Breast epithelium (tissue), 3 donors: ENCODE measurements at regions not wholly inside any gene's neighbourhood (a gene's known extent, or its start where the extent isn't known, plus 50 kb on each side); places are given as distances from the start of the nearest gene placed in this dataset.

Source experiments
- POLR2A ChIP-seq: fragments of 450-650 bp; IDR thresholded peaks from one replicate; pipeline ENCODE4 v1.6.1; 2016; ENCODE audit warnings: antibody characterized with exemption, mild to moderate bottlenecking, moderate library complexity
- POLR2AphosphoS5 ChIP-seq, 3 donors: sonication (generic); formaldehyde crosslinking; IDR thresholded peaks; one replicate each; pipeline ENCODE4 v1.6.1; 2017; ENCODE audit warnings: antibody characterized with exemption in 3 of 3
- TF ChIP-seq, protein P1 (sequence below), 3 donors: fragments of 450-650 bp; IDR thresholded peaks; one replicate each; pipeline ENCODE4 v1.5.1; 2016 to 2017; ENCODE audit warnings: antibody characterized with exemption in 3 of 3, mild to moderate bottlenecking in 3 of 3, moderate library complexity in 3 of 3

DNA sequence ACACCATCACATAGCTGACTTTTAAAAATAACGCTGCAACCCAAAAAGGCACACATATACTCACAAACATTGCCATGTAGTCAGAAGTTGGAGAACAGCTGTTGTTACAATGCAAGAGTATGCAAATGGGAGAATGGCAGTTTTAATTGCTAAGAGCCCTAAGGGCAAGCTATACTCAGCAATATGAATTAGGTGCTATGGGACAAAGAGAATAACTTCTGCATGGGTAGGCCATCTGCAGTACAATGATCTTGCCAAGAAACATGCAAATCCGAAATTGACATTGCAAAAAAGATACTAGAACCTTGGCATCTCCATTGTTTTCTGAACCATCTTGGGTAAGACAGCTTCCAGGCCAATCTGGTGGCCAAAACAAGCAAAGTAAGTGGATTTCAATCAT is 697.8 kb downstream of the LRRIQ3 start:
- TF ChIP-seq, protein P1, sequence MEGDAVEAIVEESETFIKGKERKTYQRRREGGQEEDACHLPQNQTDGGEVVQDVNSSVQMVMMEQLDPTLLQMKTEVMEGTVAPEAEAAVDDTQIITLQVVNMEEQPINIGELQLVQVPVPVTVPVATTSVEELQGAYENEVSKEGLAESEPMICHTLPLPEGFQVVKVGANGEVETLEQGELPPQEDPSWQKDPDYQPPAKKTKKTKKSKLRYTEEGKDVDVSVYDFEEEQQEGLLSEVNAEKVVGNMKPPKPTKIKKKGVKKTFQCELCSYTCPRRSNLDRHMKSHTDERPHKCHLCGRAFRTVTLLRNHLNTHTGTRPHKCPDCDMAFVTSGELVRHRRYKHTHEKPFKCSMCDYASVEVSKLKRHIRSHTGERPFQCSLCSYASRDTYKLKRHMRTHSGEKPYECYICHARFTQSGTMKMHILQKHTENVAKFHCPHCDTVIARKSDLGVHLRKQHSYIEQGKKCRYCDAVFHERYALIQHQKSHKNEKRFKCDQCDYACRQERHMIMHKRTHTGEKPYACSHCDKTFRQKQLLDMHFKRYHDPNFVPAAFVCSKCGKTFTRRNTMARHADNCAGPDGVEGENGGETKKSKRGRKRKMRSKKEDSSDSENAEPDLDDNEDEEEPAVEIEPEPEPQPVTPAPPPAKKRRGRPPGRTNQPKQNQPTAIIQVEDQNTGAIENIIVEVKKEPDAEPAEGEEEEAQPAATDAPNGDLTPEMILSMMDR (IDR thresholded peaks at IDR 0.05) = no peak
- no peak for TF ChIP-seq POLR2AphosphoS5 (IDR thresholded peaks at IDR 0.05)
- no peak for TF ChIP-seq POLR2A
